ENCODE measurements at regions not wholly inside any gene's neighbourhood (a gene's known extent, or its start where the extent isn't known, plus 50 kb on each side); places are given as distances from the start of the nearest gene placed in this dataset.
"Not testable (repeated sequence)": the region's sequence is repeated elsewhere in the genome, so short reads cannot be mapped to it uniquely, and the experiment has no call there.

DNA sequence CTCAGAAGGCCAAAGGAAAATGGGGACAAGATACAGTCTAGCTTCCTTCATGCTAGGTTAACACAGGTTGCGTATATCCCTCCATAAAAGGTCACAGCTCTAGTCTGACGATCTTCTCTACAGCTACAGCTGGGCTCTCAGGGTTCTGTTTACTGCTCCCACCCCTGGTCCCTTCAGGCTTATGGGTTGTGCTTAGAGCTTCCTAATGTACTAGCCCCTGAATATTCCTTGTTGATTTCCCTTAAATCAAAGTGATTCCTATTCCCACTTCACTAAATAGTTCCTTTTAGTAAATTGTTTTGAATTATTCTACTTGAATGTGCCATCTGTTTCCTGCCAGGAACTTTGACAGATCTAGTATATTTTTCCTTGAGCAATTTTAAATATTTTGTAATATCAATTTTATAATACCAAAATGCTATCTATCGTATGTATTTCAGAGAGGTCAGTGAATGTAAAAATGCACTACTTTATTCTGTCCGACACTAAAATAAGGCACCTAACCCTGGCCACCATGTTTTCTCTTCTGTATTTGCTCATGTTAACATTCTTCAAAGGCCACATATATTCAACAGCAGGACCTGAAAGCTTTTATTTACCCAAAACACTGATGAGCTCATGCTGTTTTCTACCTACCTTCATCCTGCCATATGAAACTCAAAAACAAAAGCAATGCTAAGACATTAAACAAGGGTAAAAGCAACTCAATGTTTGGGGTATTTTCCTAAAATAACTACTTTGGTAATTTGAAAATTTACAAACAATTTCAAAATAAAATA, 92.8 kb upstream of the TGFBR2 start:
- no peak for DNase-seq (ENCODE audit: low read depth in 1 of 2, low spot score in 1 of 2)

DNA sequence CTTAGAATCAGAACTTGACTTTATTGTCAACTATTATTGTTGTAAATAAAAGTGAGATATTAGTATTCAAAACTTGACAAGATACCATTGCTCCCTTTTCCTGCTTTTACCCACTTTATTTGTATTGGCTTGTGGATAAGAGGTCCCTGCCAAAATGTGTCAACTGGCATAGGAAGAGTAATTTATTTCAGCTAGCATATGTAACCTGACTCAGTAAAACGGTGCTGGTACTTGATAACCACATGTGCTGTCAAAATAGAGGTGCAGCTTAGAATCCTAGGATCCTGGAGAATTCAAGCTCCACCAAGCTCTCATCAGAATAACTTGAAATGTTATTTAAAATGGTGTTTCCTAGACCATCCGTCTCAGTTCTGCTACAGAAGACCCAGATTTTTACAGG, 90.2 kb upstream of the TGFBR2 start:
- no peak for DNase-seq (ENCODE audit: low read depth in 1 of 2, low spot score in 1 of 2)

DNA sequence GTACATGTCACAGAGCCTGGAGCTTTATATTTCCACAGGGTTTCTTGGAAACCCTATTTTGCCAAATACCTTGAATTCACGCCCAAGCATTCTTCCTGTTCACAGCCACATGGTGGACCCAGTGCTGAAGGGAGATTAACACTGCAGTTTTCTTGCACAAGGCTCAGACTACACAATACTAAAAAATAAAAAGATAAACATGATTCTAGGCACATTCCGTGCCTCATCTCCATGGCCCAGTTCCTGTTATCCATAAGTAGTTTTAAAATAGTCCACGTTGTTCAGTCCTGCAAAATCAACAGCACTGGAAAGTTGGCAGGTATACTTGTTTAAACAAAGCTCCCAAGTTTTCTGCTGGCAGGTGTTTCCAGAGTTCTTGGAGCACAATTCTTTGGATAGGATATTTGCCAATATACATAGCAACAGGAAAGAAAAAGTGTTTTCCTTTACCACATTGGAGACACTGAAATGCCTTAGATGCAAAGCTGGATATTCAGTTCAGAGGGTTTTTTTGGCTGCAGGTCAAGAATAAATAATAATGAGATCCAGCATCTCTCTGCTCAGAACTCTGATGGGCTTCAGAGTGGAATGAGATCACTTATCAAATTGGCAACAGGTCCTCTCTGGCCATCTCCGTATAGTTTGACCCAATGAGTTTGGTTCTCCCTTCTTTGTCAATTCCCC, 88.1 kb upstream of the TGFBR2 start:
- no peak for DNase-seq (ENCODE audit: low read depth in 1 of 2, low spot score in 1 of 2)

DNA sequence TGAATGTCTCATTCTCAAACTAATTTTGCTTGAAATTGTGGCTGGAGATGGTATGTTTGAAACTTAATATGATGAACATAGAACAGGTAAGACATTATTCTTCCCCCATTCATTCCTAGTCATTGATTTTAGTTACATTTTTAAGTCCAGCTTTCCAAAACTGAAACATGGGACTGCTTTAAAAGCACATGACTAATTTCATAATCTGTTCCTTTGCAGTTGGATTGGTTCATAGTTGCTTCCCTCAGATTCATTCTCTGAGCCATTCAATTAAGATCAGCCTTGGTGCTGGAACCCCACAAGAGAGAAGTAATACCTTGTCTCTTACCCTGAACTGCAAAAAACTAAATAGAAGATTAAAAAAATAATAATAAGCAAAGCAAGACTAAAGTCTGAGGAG, 87.5 kb upstream of the TGFBR2 start:
- DNase-seq (ENCODE audit: low read depth in 1 of 2, low spot score in 1 of 2), result no peak

DNA sequence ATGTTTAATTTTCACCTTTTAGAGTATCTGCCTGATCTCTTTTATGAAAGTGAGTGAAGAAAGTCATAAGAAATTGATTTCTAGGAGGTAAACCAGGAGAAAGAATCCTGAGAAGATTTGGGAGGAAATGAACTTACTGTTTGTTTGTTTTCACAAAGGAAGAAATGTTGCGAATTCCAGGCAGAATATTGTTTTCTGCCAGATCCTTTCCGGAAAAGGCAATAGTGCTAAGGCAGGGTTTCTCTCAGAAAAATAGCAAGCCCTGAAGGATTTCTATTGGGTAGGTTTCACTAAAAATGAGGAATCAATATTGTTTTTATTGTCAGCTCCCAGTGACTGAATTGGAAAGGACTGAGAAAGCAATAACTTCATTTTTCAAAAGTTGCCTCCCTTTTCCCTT, 85.7 kb upstream of the TGFBR2 start:
- DNase-seq (ENCODE audit: low read depth in 1 of 2, low spot score in 1 of 2), result no peak

DNA sequence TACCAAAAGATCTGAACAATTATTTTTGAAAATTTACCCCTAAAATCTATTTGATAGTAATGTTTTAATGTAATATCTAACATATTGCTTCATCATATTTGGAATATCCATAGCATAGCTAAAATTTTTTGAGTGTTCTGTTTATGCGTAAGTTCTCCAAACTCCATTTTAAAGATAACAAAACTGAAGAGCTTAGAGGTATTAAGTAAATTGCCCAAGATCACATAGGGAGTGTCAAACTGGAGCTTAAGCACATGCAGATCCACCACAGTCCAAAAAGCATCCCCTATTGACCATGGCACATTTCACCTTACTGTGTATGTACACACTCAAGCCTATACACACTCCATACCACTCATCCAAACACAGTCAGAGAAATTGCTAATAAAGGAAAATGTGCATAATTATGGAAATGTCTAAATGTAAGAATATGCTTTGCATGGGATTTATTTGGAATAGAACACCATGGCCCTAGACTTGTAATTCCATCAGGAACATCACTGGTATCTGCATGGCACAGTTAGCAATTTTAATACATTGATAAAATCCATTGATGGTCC, 85.2 kb upstream of the TGFBR2 start:
- no peak for DNase-seq (ENCODE audit: low read depth in 1 of 2, low spot score in 1 of 2)

DNA sequence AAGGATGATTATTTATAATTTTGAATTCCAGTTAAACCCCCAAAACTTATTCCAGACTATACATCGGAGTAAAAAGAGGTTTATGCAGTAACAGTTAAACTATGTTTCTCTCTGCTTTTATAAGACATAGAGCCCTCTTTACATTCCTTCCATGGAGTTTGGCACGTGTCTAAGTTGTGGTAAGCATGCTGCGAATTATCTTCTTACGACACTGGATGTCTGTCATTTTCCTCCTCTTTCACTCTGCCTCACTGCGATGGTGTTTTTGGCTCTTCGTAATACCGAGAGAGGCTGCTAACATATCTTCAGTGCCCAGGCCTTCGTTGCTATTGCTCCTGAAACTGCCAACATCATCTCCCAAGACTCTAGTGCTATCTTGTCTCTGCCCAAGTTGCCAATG, 83.9 kb upstream of the TGFBR2 start:
- no peak for DNase-seq (ENCODE audit: low read depth in 1 of 2, low spot score in 1 of 2)

DNA sequence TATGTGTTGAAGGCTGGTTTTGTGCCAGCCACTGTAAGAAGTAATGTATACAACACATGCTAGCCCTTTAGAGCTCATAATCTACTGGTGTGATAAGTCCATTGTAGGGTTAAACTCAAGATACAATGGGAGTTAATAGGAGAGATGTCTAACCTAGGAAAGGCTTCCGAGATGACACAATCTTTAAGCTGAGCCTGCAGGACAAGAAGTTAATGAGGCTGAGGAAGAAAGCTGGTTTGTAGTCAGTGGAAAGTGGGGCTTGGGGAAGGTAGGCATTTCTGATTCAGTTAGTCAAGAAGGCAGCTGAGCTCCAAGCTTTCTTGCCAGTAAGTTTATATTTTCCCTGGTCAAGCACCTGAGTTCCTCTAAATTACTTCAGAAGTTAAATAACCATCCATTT, 83.0 kb upstream of the TGFBR2 start:
- no peak for DNase-seq (ENCODE audit: low read depth in 1 of 2, low spot score in 1 of 2)

DNA sequence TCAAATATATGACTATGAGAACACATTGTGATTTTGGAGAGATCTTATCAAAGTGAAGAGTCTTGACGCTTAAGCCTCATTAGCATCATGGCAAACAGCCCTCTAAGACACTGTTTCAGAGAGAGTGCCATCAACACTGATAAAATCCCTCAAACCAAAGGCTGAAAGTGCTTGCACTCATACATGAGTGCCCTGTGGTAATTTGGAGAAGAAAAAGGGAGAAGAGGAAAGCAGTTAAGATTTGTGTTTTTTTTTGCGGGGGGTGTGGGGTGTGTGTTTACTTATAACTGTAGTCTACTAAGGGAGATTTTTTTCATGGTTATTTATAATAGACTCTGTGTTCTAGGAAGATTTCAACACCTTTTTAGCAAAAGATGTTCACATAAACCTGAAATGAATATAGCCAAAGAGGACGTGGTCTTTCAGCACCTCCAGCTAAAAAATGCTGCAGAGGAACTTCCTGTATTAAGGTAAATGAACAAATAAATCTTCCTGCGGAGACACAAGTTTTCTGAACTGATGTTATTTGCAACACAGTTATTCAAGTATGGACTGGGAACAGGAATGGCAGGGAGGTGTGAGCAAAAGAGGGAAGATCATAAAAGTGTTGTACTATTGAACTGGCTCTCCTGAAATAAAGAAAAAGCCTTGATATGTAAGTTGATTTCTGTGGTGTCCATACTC, 81.9 kb upstream of the TGFBR2 start:
- no peak for DNase-seq (ENCODE audit: low read depth in 1 of 2, low spot score in 1 of 2)

DNA sequence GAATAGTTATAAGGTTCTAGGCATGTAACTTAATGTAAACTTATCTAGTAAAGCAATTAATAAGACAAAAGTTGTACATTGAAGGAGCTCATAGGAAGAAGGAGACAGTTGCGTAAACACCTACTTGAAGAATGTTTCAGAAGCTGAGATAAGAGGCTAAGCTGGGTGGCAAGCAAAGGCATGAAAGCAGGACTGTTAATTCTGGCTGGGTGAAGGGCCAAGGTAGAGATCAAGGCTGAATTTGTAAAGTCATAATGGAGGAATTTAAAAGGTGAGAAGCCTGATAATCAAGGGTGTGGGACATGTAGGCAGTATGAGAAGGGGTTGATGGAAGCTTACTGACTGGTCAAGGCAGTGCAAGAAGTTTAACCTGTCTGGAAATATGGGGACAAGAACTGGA, 80.4 kb upstream of the TGFBR2 start:
- DNase-seq (ENCODE audit: low read depth in 1 of 2, low spot score in 1 of 2), result no peak

DNA sequence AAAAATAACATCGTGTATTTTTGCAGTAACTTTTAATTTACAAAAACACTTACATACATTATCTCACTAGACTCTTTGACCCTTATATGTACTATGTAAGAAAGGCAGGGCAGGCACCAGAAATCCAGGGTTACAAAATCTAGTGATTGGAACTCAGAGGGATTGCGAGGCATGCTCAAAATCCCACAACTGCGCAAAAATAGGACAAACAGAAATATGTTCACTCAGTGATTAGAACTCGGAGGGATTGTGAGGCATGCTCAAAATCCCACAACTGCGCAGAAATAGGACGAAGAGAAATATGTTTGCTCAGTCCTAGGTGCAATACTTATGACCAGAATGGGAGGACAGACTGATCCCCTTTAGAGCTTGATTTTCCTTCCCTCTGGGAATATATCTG, 79.2 kb upstream of the TGFBR2 start:
- DNase-seq (ENCODE audit: low read depth in 1 of 2, low spot score in 1 of 2), result no peak

DNA sequence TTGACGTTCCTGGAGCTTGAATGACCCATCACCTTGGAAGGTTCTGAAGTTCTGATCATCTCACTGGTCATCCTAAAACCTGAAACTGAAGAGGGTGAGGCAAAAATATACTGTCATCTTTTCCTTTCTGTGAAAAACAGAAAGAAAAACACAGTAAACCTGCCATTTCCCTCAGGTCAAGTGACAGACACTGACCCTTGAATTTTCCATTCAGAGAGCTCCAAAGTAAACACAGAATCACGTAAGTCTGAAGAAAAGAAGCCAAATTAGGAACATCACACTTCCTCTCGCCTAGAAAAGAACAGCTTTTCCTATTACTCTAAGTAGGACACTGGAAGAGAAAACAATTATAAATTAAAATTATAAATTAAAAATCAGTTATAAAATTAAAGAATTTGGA, 78.7 kb upstream of the TGFBR2 start:
- DNase-seq (ENCODE audit: low read depth in 1 of 2, low spot score in 1 of 2), result no peak

DNA sequence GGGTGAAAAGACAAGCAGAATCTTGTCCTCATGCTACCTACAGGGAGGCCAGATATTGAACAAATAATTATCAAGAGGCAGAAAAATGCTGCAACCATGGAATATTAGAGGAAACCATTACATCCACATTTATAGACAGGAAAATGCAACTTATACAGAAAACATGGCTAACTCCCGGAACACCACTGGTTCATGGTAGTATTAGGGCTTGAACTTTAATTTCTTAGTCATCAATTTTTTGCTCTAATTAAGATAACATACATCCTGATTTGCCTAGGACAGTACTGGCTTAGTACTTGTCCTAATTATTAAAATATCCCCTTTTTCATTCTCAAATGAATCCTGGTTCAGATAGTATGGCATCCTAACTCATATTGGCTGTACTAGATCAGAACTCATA, 76.3 kb upstream of the TGFBR2 start:
- no peak for DNase-seq (ENCODE audit: low read depth in 1 of 2, low spot score in 1 of 2)

DNA sequence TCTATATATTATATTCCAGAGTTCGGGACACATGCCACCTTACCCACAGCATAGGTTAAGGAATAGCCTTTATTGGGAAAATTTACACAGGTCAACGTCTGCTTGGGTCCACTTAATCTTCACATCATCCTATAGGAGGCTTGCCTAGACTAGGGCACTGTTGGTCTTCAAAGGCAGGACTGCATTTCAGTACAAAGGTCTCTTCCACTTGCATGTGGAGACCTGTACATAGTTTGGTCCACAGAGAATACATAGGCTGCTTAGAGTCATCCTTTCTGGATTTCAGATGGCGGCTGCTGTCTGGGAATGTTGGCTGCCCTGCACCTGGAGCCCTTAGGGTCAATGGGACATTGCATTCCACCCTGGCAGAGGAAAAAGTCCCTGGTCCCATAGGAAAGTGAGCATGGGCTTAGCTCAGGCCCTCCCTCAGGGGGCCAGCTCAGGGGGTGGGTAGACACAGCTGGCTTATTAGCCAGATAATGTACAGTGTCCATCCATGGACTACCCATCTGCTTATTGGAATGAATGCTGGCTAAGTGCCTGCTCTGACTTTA, 75.3 kb upstream of the TGFBR2 start:
- DNase-seq (ENCODE audit: low read depth in 1 of 2, low spot score in 1 of 2), result no peak

DNA sequence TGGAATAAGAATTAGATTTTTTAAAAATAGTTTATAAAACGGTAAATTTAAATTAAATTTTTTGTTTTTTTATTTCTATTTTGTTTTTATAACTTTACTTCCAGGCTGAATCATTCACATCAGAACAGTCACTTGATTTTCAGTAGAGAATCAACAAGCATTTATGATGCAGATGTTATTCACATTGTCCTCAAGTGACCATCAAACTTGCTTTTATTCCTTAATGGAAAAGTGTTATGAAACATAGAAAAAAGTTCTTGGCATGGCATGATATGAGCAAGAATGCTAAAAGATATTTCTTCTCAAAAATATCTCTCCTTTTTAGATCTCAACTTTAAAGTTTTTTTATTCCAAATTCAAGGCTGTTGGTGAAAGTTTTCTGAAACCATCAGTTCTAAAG, 70.9 kb upstream of the TGFBR2 start:
- no peak for DNase-seq (ENCODE audit: low read depth in 1 of 2, low spot score in 1 of 2)

DNA sequence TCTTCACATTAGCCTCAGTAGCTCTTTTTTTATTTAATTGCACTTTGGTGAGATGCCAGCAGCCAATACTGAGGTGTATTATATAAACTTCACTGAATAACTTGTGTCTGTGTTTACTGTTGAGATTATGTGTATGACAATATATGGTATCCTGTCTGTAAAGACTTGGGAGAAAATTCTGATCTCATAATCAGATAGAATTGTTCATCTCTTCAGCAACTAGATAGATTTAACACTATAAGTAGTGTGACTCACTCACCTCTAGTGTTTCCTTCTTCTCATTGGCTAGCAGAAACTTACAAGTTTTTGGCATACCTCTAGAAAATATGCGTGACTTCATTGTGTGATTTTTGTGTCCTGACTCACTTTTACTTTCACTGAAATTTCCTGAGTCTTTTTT, 67.6 kb upstream of the TGFBR2 start:
- DNase-seq (ENCODE audit: low read depth in 1 of 2, low spot score in 1 of 2), result no peak

DNA sequence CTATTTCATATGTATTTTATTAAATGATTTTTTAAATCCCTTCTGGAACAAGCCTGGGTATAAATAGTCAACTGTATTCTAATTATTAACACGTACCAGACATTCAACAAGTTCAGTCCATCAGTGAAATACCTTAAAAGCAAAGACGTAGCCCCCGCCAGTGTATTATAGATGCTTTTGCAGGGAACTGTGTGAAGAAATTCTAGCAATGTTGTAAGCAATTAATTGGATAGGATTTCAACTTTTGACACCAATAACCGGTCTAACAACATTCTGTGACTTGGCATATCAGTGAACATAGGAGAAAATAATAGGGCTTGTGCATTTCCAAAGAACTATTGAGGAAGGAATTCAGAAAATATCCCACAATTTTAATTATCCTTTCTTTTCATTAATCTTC, 67.2 kb upstream of the TGFBR2 start:
- no peak for DNase-seq (ENCODE audit: low read depth in 1 of 2, low spot score in 1 of 2)

DNA sequence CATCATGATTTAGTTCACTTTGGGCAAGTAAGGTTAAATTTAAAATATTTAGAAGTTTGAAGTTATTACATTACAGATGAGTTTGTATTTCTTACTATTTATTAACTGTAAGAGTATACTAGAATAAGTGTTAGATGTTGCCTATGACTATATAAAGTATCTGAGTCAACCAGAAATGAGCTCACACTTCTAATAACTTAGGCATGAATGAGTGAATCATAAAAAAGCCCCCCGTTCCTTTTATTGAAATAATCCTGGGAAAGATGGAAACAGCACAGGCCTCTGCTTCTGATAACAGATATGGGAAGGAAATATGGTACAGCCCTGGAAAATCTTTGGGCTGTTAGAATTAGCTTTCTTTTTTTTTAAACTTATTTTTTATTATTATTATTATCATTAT, 66.6 kb upstream of the TGFBR2 start:
- DNase-seq (ENCODE audit: low read depth in 1 of 2, low spot score in 1 of 2), result no peak

DNA sequence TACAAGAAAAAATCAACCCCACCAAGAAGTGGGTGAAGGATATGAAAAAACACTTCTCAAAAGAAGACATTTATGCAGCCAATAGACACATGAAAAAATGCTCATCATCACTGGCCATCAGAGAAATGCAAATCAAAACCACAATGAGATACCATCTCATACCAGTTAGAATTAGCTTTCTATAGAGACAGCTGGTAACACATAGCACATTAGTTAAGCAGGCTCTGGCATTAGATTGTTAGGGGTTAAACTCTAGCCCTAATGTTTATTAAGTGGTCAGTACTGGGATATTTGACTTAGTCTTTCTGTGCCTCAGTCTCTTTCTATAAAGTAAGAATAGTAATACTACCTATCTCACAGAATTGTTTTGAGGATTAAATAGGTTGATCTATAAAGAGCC, 65.2 kb upstream of the TGFBR2 start:
- not testable (repeated sequence) for DNase-seq (ENCODE audit: low read depth in 1 of 2, low spot score in 1 of 2)

DNA sequence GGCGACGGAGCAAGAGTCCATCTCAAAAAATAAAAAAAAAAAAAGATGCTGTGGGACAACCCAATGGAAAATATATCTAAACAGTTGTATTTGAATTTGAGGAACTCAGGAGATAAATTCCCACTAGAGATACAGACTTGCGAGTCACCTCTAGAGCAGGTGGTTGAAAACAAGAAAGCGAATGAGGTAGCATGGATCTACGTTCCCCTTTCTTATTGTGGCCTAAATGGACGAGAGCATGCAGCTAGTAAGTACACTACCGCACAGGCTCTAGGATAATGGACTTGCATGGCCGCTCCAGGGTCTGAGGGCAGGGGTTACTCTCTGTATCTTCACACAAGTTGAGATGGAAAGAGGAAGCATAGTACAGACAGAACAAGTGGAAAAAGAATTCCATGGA, 63.5 kb upstream of the TGFBR2 start:
- no peak for DNase-seq (ENCODE audit: low read depth in 1 of 2, low spot score in 1 of 2)

DNA sequence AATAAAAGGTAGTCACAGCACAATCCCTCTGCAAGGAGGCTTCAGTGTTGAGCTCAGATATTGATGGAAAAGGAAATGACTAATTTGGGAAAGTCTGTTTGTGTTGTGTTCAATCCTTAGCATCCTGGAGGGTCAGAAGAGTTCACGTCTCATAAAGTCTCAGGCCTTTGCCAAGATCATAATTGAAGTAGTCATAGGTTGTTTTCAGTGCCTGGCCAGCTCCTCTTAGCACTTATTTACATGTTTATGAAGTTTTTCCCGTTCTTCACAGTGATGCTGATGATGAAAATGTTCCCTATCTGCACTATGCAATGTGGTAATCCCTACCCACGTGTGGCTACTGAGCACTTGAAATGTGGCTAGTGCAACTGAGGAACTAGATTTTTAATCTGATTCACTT, 61.6 kb upstream of the TGFBR2 start:
- DNase-seq (ENCODE audit: low read depth in 1 of 2, low spot score in 1 of 2), result no peak

DNA sequence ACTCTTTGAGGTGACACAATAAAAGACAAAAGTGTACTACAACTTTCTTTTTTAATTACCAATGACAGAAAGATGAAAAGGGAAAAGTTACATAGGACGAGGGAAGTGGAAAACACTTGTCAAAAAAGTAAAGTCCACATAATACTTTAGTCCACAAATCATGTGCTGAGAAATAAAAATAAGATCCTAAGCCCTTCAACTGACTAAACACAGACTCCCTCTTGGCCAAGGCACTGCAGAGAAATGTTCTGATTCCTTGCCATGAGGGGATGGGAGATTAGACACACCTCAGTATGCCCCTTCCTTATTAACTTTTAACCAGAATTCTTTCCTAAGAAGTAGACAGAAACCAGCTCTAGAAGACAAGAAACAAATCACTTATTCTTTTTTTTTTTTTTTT, 59.5 kb upstream of the TGFBR2 start:
- no peak for DNase-seq (ENCODE audit: low read depth in 1 of 2, low spot score in 1 of 2)

Measured in activated T-helper 1 cell treated with anti-CD3 and anti-CD28 coated beads, Interleukin-2, amount 50 U/mL, for 16 hours (primary cell).